CD14-positive monocyte (primary cell): ENCODE measurements at regions not wholly inside any gene's neighbourhood (a gene's known extent, or its start where the extent isn't known, plus 50 kb on each side); places are given as distances from the start of the nearest gene placed in this dataset.

Source experiments
- DNase-seq, 3 donors: peaks; one replicate each; pipeline ENCODE4 v3.0.0-alpha.2; 2011 to 2022
- H2AFZ ChIP-seq: 2 replicates; pipeline ENCODE4 v1.6.0; 2012; ENCODE audit warnings: mild to moderate bottlenecking, low read depth, low read length, inconsistent platforms; ENCODE audit not compliant: insufficient read depth, poor library complexity, severe bottlenecking
- H3K27ac ChIP-seq, 2 donors: 1 replicate in 1 of 2; 2 replicates in 1 of 2; pipeline ENCODE4 v1.5.1; 2012 to 2013; ENCODE audit warnings: low read length in 2 of 2, control low read depth in 1 of 2, inconsistent platforms in 1 of 2, low read depth in 1 of 2, mild to moderate bottlenecking in 1 of 2
- H3K27me3 ChIP-seq, 2 donors: one replicate each; pipeline versions ENCODE4 v1.6.0 to v1.6.1; 2011 to 2013; ENCODE audit warnings: low read length in 2 of 2; ENCODE audit not compliant: control insufficient read depth in 2 of 2, insufficient read depth in 2 of 2
- H3K36me3 ChIP-seq, 2 donors: replicated peaks in 1 of 2; 1 replicate in 1 of 2; 2 replicates in 1 of 2; pipeline versions ENCODE4 v1.5.1 to v1.6.1; 2012 to 2013; ENCODE audit warnings: low read length in 2 of 2, control low read depth in 1 of 2, inconsistent platforms in 1 of 2, mild to moderate bottlenecking in 1 of 2; ENCODE audit not compliant: insufficient read depth in 2 of 2, control insufficient read depth in 1 of 2
- H3K4me1 ChIP-seq, 2 donors: 1 replicate in 1 of 2; 2 replicates in 1 of 2; pipeline versions ENCODE4 v1.5.1 to v1.6.1; 2012 to 2013; ENCODE audit warnings: low read length in 2 of 2, control low read depth in 1 of 2, inconsistent platforms in 1 of 2, mild to moderate bottlenecking in 1 of 2, moderate library complexity in 1 of 2; ENCODE audit not compliant: insufficient read depth in 2 of 2, control insufficient read depth in 1 of 2
- H3K4me2 ChIP-seq: replicated peaks from 2 replicates; pipeline ENCODE3; 2012; ENCODE audit warnings: low read length, moderate library complexity, mild to moderate bottlenecking; ENCODE audit not compliant: poor library complexity, severe bottlenecking; ENCODE audit errors: extremely low read depth
- H3K4me3 ChIP-seq, 3 experiments: fragments of 200-600 bp in 1 of 3; sonication (generic) in 1 of 3; replicated peaks in 1 of 3; 1 replicate in 2 of 3; 2 replicates in 1 of 3; pipeline ENCODE4 v1.5.1; 2011 to 2013; ENCODE audit warnings: low read length in 3 of 3, mild to moderate bottlenecking in 3 of 3, control low read depth in 2 of 3, low read depth in 2 of 3, inconsistent platforms in 1 of 3, moderate library complexity in 1 of 3
- H3K79me2 ChIP-seq: 2 replicates; pipeline ENCODE4 v1.6.0; 2012; ENCODE audit warnings: mild to moderate bottlenecking, control low read depth, inconsistent platforms, low read length, moderate library complexity; ENCODE audit not compliant: insufficient read depth
- H3K9ac ChIP-seq: 2 replicates; pipeline ENCODE4 v1.6.0; 2017; ENCODE audit warnings: low read length, mild to moderate bottlenecking; ENCODE audit not compliant: insufficient read depth, poor library complexity, severe bottlenecking
- H3K9me3 ChIP-seq, 2 donors: replicated peaks in 1 of 2; 1 replicate in 1 of 2; 2 replicates in 1 of 2; pipeline versions ENCODE4 v1.5.1 to v1.6.1; 2012 to 2013; ENCODE audit warnings: low read length in 2 of 2, control low read depth in 1 of 2; ENCODE audit not compliant: control insufficient read depth in 1 of 2, insufficient read depth in 1 of 2
- H4K20me1 ChIP-seq: 2 replicates; pipeline ENCODE4 v1.6.0; 2012; ENCODE audit warnings: mild to moderate bottlenecking, low read length, control low read depth, moderate library complexity; ENCODE audit not compliant: insufficient read depth
- H3K27ac Mint-ChIP-seq, 7 donors: one replicate each; pipeline ENCODE4 v1.8.0; 2020; ENCODE audit warnings: mild to moderate bottlenecking in 7 of 7, mixed read lengths in 7 of 7, moderate library complexity in 6 of 7, inconsistent platforms in 2 of 7
- H3K27me3 Mint-ChIP-seq, 3 donors: one replicate each; pipeline ENCODE4 v1.8.0; 2021 to 2022; ENCODE audit warnings: low read depth in 3 of 3, mild to moderate bottlenecking in 3 of 3, mixed read lengths in 3 of 3, moderate library complexity in 3 of 3, inconsistent platforms in 1 of 3
- H3K36me3 Mint-ChIP-seq, 2 donors: one replicate each; pipeline ENCODE4 v1.8.0; 2020; ENCODE audit warnings: mixed read lengths in 2 of 2, inconsistent platforms in 1 of 2, mild to moderate bottlenecking in 1 of 2
- H3K4me1 Mint-ChIP-seq: one replicate; pipeline ENCODE4 v1.8.0; 2020; ENCODE audit warnings: mild to moderate bottlenecking, mixed read lengths
- H3K4me3 Mint-ChIP-seq, 2 donors: one replicate each; pipeline ENCODE4 v1.8.0; 2020; ENCODE audit warnings: mild to moderate bottlenecking in 2 of 2, mixed read lengths in 2 of 2, moderate library complexity in 1 of 2
- H3K9me3 Mint-ChIP-seq, 7 donors: one replicate each; pipeline ENCODE4 v1.8.0; 2020 to 2022; ENCODE audit warnings: mixed read lengths in 7 of 7, mild to moderate bottlenecking in 6 of 7, moderate library complexity in 6 of 7, inconsistent platforms in 2 of 7
- WGBS: methylation state at CpG from one replicate; pipeline ENCODE4 v1.1.5; 2013; ENCODE audit warnings: missing lambda C conversion rate; ENCODE audit not compliant: insufficient coverage; 5-methylcytosine and 5-hydroxymethylcytosine counted together
- intact Hi-C, 2 donors: fragments of 100-400 bp; cut with micrococcal nuclease; formaldehyde crosslinking; loops; one replicate each; pipeline versions ENCODE4 v1.15.0 to v1.15.1; 2023
- TF ChIP-seq, protein P1 (sequence below): fragments of 200-600 bp; IDR thresholded peaks from one replicate; pipeline ENCODE4 v1.8.0; 2022; ENCODE audit warnings: antibody characterized with exemption, mild to moderate bottlenecking

- Histone ChIP-seq H4K20me1 (no peaks in the 10 kb centered on the region), H2AFZ (no peak overlapping the region), H3K4me1 (no peaks in the 10 kb centered on the region), H3K27ac (no peak overlapping the region), H3K79me2 (no peaks in the 10 kb centered on the region), H3K4me3 (no peak overlapping the region), H3K9ac (no peak overlapping the region), H3K9me3 (no peaks in the 10 kb centered on the region), H3K4me2 (no peak overlapping the region), H3K27me3 (no peaks in the 10 kb centered on the region), H3K36me3 (no peaks in the 10 kb centered on the region)
- TF ChIP-seq, protein P1, sequence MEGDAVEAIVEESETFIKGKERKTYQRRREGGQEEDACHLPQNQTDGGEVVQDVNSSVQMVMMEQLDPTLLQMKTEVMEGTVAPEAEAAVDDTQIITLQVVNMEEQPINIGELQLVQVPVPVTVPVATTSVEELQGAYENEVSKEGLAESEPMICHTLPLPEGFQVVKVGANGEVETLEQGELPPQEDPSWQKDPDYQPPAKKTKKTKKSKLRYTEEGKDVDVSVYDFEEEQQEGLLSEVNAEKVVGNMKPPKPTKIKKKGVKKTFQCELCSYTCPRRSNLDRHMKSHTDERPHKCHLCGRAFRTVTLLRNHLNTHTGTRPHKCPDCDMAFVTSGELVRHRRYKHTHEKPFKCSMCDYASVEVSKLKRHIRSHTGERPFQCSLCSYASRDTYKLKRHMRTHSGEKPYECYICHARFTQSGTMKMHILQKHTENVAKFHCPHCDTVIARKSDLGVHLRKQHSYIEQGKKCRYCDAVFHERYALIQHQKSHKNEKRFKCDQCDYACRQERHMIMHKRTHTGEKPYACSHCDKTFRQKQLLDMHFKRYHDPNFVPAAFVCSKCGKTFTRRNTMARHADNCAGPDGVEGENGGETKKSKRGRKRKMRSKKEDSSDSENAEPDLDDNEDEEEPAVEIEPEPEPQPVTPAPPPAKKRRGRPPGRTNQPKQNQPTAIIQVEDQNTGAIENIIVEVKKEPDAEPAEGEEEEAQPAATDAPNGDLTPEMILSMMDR, result no peak
- DNase-seq, result no peak
- no peak overlapping the region for H3K27ac Mint-ChIP-seq
- no peak overlapping the region for H3K4me3 Mint-ChIP-seq
- no peaks in the 10 kb centered on the region for H3K27me3 Mint-ChIP-seq
- intact Hi-C loops, result no loop called here
- no CpG with 5 or more reads among the region's 3 CpGs for WGBS
- H3K36me3 Mint-ChIP-seq, result no peaks in the 10 kb centered on the region
- no peaks in the 10 kb centered on the region for H3K4me1 Mint-ChIP-seq
- peaks cover 0 to 2% (median 0%) of the 10 kb centered on the region in 7 donors for H3K9me3 Mint-ChIP-seq
Measured at GRCh38 chr11:81159900-81160299, 1573.8 kb downstream of the FAM181B start.

DNA sequence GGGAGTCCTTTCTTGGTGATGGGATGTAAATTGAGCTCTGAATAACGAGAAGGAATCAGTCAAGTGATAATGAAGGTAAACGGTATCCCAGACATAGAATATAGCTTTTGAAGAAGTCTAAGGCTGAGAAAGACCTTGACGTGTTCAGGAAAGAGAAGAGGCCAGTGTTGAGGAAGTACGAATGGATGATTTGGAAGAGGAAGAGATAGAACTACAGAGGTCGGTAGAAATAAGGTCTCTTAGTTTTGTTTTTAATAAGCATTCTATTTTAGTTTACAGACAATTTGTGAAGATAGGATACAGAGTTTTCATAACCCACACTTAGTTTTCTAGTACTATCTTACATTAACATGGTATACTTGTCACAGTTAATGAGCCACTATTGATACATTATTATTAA, 1598.1 kb downstream of the FAM181B start:
- H3K4me2 ChIP-seq, result no peak overlapping the region
- no peaks in the 10 kb centered on the region for H3K27me3 Mint-ChIP-seq
- no peak overlapping the region for H3K4me3 ChIP-seq
- no peaks in the 10 kb centered on the region for H3K79me2 ChIP-seq
- H3K9ac ChIP-seq, result no peak overlapping the region
- H3K27me3 ChIP-seq, result no peaks in the 10 kb centered on the region
- intact Hi-C loops, result no loop called here
- TF ChIP-seq, protein P1, result no peak
- H3K4me3 Mint-ChIP-seq, result no peak overlapping the region
- H2AFZ ChIP-seq, result no peak overlapping the region
- peaks cover 0 to 3% (median 0%) of the 10 kb centered on the region in 7 donors for H3K9me3 Mint-ChIP-seq
- H3K27ac ChIP-seq, result no peak overlapping the region
- no peaks in the 10 kb centered on the region for H3K36me3 Mint-ChIP-seq
- H3K27ac Mint-ChIP-seq, result no peak overlapping the region
- no peaks in the 10 kb centered on the region for H3K4me1 ChIP-seq
- no peak for DNase-seq
- no peaks in the 10 kb centered on the region for H4K20me1 ChIP-seq
- no peaks in the 10 kb centered on the region for H3K4me1 Mint-ChIP-seq
- WGBS, result 66% methylated on average over 3 of the region's 5 CpGs
- no peaks in the 10 kb centered on the region for H3K9me3 ChIP-seq
- no peaks in the 10 kb centered on the region for H3K36me3 ChIP-seq
